ENCODE measurements at regions not wholly inside any gene's neighbourhood (a gene's known extent, or its start where the extent isn't known, plus 50 kb on each side); places are given as distances from the start of the nearest gene placed in this dataset.
A peak's percentile ranks its signal among the peaks of the same experiment; 100 is the strongest.

DNA sequence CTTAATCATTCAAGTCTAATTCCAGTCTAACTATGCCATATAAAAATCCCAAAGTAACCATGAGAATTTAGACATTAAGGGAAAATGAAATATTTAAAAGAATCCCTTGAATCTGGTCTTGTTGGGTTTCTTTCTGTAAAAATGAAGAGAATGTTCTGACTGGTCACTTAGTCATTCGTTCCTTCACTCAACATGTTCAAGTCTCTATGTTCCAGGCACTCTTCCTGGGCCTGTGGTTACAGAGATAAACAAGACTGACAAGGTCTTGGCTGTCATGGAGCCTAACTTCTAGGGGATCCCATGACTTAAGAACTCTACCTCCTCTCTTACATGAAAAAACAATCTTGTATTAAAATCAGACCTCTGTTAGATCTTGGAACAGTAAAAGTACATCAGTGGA is 638.6 kb upstream of the TBL1XR1 start:
- DNase-seq (ENCODE audit: low read depth) = peak; percentile 87
- no peak overlapping the region for H3K4me3 ChIP-seq (replicated peaks; ENCODE audit: low read depth, low read length)
- TF ChIP-seq, protein P1, sequence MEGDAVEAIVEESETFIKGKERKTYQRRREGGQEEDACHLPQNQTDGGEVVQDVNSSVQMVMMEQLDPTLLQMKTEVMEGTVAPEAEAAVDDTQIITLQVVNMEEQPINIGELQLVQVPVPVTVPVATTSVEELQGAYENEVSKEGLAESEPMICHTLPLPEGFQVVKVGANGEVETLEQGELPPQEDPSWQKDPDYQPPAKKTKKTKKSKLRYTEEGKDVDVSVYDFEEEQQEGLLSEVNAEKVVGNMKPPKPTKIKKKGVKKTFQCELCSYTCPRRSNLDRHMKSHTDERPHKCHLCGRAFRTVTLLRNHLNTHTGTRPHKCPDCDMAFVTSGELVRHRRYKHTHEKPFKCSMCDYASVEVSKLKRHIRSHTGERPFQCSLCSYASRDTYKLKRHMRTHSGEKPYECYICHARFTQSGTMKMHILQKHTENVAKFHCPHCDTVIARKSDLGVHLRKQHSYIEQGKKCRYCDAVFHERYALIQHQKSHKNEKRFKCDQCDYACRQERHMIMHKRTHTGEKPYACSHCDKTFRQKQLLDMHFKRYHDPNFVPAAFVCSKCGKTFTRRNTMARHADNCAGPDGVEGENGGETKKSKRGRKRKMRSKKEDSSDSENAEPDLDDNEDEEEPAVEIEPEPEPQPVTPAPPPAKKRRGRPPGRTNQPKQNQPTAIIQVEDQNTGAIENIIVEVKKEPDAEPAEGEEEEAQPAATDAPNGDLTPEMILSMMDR (IDR thresholded peaks at IDR 0.05; ENCODE audit: low read length, missing control alignments) = no peak

DNA sequence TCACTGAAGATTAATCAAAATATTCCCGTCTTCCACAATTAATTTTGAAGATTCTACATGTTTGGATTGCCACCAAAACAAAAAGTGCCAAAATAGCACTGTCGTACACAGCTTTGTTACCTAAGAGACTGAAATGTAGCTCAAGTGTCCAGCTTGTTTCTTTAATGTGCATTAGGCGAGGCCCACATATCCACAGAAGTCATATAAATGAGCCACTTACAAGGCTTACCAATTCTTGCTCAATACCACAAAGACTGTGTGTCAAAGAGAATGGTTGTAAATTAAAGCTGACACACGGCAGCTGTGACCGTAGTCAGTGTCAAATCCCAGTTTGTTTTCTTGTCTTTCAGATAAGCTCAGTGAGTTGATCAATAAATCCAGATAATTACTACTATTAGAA is 639.4 kb upstream of the TBL1XR1 start:
- H3K4me3 ChIP-seq (replicated peaks; ENCODE audit: low read depth, low read length) = no peak overlapping the region
- TF ChIP-seq, protein P1 (IDR thresholded peaks at IDR 0.05; ENCODE audit: low read length, missing control alignments) = no peak
- peak; percentile 35 for DNase-seq (ENCODE audit: low read depth)

DNA sequence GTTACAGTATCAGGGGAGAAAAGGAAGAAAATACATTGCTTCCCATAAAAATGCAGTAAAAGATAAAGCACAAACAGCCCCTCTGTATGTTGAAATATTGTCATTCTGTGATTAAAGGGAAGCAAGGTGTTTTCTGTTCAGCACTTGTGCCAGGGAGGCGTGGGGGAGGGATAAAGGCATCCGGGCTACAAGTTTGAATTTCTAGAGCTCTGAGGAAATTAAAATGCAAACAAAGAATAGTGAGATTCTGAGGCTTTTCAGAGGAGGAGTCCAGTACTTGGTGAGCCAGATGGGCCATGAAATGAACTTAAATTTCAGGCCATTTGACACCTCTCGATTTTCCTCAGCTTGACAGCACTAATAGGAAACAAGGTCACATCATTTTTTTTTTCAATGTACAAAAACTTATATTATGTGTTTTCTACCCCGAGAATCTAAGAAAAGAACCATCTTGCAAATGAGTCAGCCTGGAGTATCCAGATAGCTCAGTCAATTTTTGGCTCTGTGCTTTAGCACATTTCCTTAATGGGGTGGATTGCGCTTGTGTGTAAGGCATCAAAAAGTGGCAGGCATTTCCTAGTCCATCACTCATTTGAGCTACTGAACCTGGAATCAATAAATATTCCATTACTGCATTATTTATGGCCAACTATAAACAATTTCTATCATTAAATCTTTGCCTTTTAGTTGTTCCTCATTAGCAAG is 640.8 kb upstream of the TBL1XR1 start:
- peak; percentile 24 for DNase-seq (ENCODE audit: low read depth)
- H3K4me3 ChIP-seq (replicated peaks; ENCODE audit: low read depth, low read length) = no peak overlapping the region
- TF ChIP-seq, protein P1 (IDR thresholded peaks at IDR 0.05; ENCODE audit: low read length, missing control alignments) = no peak

DNA sequence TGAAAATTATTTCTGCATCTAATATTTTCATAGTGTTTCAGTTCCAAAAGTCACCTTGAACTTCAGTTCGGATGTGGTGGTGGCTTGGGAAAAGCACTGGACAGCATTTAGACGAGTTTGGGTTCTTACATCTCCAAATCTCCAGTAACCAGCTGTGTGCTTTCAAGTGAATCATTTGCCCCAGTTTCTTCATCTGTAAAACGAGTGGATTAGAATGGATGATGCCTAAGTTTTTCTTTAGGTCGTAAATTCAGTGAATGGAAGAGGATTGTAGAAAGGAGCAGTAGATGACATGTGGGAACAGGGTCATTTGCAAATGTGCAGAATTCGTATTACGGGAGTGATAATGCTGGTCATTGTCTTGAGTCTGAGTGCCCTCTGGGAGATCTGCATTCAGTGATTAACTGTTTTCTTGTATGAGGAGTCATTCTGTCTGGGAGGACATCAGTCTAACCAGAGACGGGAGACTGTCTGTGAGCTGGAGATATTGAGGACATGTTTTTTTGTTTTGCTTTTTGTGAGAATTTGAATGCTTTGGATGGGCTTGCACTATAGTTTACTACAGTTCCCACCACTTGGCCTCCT is 641.6 kb upstream of the TBL1XR1 start:
- no peak for DNase-seq (ENCODE audit: low read depth)
- TF ChIP-seq, protein P1 (IDR thresholded peaks at IDR 0.05; ENCODE audit: low read length, missing control alignments) = no peak
- no peak overlapping the region for H3K4me3 ChIP-seq (replicated peaks; ENCODE audit: low read depth, low read length)

DNA sequence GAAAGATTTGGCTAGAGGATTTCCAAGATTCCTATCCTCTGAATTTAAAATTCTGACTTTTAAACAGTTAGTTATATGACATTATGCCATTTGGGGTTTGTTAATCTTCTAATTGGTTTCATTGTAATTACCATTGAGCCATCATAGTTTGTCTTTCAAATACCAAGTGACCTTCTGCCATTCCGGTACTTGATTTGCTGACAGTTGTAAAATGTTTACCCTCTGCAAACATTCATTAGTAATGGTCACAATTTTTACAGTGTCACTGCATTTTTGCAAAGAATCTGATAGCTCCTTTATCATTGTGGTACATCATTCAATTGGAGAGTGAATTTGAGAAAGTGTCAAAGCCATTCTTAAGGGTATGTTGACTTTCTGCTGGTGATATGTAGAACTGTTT is 645.0 kb upstream of the TBL1XR1 start:
- H3K4me3 ChIP-seq (replicated peaks; ENCODE audit: low read depth, low read length) = no peak overlapping the region
- TF ChIP-seq, protein P1 (IDR thresholded peaks at IDR 0.05; ENCODE audit: low read length, missing control alignments) = no peak
- DNase-seq (ENCODE audit: low read depth) = no peak

DNA sequence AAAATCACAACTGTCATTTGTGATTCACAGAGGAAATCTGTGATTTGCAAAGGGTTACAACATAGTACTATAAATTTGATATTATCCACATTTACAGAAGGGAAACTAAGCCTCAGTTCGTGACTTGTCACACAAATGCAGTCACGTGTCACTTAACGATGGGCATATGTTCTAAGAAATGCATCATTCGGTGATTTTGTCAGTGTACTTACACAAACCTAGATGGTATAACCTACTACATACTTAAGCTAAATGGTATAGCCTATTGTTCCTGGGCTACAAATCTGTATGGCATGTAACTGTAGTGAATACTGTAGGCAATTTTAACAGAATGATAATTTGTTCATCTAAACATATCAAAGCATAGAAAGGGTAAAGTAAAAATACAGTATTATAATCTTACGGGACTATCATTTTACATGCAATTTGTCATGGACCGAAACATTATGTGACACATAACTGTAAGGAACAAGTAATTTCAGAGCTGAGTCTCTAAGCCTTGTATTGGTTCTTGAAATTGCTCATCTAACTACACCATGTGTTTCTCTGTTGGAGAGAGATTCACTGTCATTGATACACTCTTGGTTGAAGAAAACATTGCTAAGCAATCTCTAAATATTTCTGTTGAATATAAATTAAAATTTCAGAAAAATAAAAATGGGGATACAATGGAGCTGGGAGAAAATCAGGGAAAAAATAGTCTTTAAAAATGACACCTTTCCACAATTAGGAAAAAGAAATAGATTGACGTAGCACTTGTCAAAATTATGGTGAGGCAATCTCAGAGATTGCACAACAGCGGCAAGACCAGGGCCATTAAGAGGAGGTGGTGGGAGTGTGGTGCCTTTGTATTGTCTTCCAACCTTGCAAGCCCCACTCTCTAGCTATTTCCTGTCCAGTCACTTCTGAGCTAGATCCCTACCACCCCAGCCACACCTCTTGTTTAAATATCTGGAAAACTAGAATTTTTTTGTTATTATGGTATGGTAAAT is 645.8 kb upstream of the TBL1XR1 start:
- H3K4me3 ChIP-seq (replicated peaks; ENCODE audit: low read depth, low read length) = no peak overlapping the region
- TF ChIP-seq, protein P1 (IDR thresholded peaks at IDR 0.05; ENCODE audit: low read length, missing control alignments) = no peak
- no peak for DNase-seq (ENCODE audit: low read depth)

Measured in fibroblast of pulmonary artery (primary cell).